ENCODE measurements at regions not wholly inside any gene's neighbourhood (a gene's known extent, or its start where the extent isn't known, plus 50 kb on each side); places are given as distances from the start of the nearest gene placed in this dataset.

GRCh38 chr20:7806831-7807230 is 133.4 kb downstream of the HAO1 start:
- H3K4me1 ChIP-seq (ENCODE audit: control insufficient read depth, insufficient read depth, low read length) = no peaks in the 10 kb centered on the region
- no peaks in the 10 kb centered on the region for H3K36me3 ChIP-seq (ENCODE audit: control insufficient read depth, insufficient read depth, low read length)
- CTCF ChIA-PET = no interaction called here
- TF ChIP-seq TCF7L2 (IDR thresholded peaks at IDR 0.05; ENCODE audit: low read depth, low read length) = no peak
- TF ChIP-seq REST (IDR thresholded peaks at IDR 0.05; ENCODE audit: insufficient read depth in 1 of 2, low read depth in 2 of 2, low read length in 1 of 2) = no peak
- no peak for TF ChIP-seq POLR2AphosphoS5 (IDR thresholded peaks at IDR 0.05; ENCODE audit: low read depth, low read length)
- no peak for TF ChIP-seq CTCF (IDR thresholded peaks at IDR 0.05)
- no peak for TF ChIP-seq SIN3A (IDR thresholded peaks at IDR 0.05; ENCODE audit: borderline replicate concordance, insufficient read depth, low read depth, low read length)
- H3K27me3 ChIP-seq (ENCODE audit: control insufficient read depth, insufficient read depth, low read length) = no peaks in the 10 kb centered on the region
- ATAC-seq (no peak), DNase-seq (ENCODE audit: low read depth, low spot score) (no peak)
- intact Hi-C loops (cut with micrococcal nuclease; ENCODE audit: unreplicated experiment) = no loop called here
- no TSS peak for BruUV-seq (replicated peaks)
- no peak overlapping the region for H3K27ac ChIP-seq (ENCODE audit: low read length)
- POLR2A ChIA-PET = no interaction called here
- in situ Hi-C loops (cut with HindIII; ENCODE audit: low pct_unique_long_range_greater_than_20kb, low sequenced_read_pairs) = no loop called here
- no peaks in the 10 kb centered on the region for H3K9me3 ChIP-seq (ENCODE audit: control insufficient read depth, insufficient read depth, low read depth, low read length)
- no peak overlapping the region for H3K4me3 ChIP-seq (ENCODE audit: low read depth in 2 of 2, low read length in 2 of 2)

GRCh38 chr20:7817286-7817685 is 123.0 kb downstream of the HAO1 start:
- POLR2A ChIA-PET = no interaction called here
- intact Hi-C loops (cut with micrococcal nuclease; ENCODE audit: unreplicated experiment) = no loop called here
- ATAC-seq (no peak), DNase-seq (ENCODE audit: low read depth, low spot score) (no peak)
- CTCF ChIA-PET = no interaction called here
- H3K9me3 ChIP-seq (ENCODE audit: control insufficient read depth, insufficient read depth, low read depth, low read length) = no peaks in the 10 kb centered on the region; the same call in 1 of the 2 replicates
- no peak for TF ChIP-seq POLR2AphosphoS5 (IDR thresholded peaks at IDR 0.05; ENCODE audit: low read depth, low read length)
- no peak for TF ChIP-seq TCF7L2 (IDR thresholded peaks at IDR 0.05; ENCODE audit: low read depth, low read length)
- no peak for TF ChIP-seq CTCF (IDR thresholded peaks at IDR 0.05)
- TF ChIP-seq SIN3A (IDR thresholded peaks at IDR 0.05; ENCODE audit: borderline replicate concordance, insufficient read depth, low read depth, low read length) = no peak
- no peak for TF ChIP-seq REST (IDR thresholded peaks at IDR 0.05; ENCODE audit: insufficient read depth in 1 of 2, low read depth in 2 of 2, low read length in 1 of 2)
- no peaks in the 10 kb centered on the region for H3K36me3 ChIP-seq (ENCODE audit: control insufficient read depth, insufficient read depth, low read length)
- H3K4me3 ChIP-seq (ENCODE audit: low read depth in 2 of 2, low read length in 2 of 2) = no peak overlapping the region
- H3K27ac ChIP-seq (ENCODE audit: low read length) = no peak overlapping the region
- no TSS peak for BruUV-seq (replicated peaks)
- in situ Hi-C loops (cut with HindIII; ENCODE audit: low pct_unique_long_range_greater_than_20kb, low sequenced_read_pairs) = no loop called here
- H3K4me1 ChIP-seq (ENCODE audit: control insufficient read depth, insufficient read depth, low read length) = no peaks in the 10 kb centered on the region
- H3K27me3 ChIP-seq (ENCODE audit: control insufficient read depth, insufficient read depth, low read length) = no peaks in the 10 kb centered on the region

Data from Panc1 (cell line).